ENCODE measurements at regions not wholly inside any gene's neighbourhood (a gene's known extent, or its start where the extent isn't known, plus 50 kb on each side); places are given as distances from the start of the nearest gene placed in this dataset.
A peak's percentile ranks its signal among the peaks of the same experiment; 100 is the strongest.
"Not testable (repeated sequence)": the region's sequence is repeated elsewhere in the genome, so short reads cannot be mapped to it uniquely, and the experiment has no call there.

GRCh38 chr13:46498650-46499049 lies 54.3 kb upstream of the LRCH1 start:
- DNase-seq = no peak
- no peaks in the 10 kb centered on the region for H3K36me3 ChIP-seq (ENCODE audit: low read depth)
- TF ChIP-seq, protein P1, sequence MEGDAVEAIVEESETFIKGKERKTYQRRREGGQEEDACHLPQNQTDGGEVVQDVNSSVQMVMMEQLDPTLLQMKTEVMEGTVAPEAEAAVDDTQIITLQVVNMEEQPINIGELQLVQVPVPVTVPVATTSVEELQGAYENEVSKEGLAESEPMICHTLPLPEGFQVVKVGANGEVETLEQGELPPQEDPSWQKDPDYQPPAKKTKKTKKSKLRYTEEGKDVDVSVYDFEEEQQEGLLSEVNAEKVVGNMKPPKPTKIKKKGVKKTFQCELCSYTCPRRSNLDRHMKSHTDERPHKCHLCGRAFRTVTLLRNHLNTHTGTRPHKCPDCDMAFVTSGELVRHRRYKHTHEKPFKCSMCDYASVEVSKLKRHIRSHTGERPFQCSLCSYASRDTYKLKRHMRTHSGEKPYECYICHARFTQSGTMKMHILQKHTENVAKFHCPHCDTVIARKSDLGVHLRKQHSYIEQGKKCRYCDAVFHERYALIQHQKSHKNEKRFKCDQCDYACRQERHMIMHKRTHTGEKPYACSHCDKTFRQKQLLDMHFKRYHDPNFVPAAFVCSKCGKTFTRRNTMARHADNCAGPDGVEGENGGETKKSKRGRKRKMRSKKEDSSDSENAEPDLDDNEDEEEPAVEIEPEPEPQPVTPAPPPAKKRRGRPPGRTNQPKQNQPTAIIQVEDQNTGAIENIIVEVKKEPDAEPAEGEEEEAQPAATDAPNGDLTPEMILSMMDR (IDR thresholded peaks at IDR 0.05) = no peak
- no peaks in the 10 kb centered on the region for H3K9me3 ChIP-seq
- H3K4me1 ChIP-seq (ENCODE audit: low read depth) = no peaks in the 10 kb centered on the region
- ATAC-seq = no peak
- intact Hi-C loops (cut with DNase I, micrococcal nuclease) = no loop called here
- H3K4me3 ChIP-seq = no peak overlapping the region

DNA sequence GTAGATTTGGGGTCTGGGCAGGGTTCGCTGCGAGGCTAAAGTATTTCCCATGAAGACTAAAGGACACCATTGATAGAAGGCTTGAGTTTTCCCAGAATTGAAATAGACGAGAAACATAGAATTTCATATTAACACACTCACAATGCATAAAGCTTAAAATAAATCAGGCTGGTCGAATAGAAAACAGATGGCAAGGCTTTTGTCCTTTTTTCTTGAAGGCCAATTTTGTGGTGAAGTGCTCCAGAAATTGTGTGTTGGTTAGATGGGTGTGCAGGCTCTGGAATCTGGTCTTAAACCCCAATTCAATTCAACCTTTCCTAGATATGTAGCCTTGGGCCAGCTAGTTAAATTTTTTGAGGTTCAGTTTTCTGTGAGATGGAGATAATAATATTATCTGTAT lies 56.9 kb upstream of the LRCH1 start:
- Histone ChIP-seq H3K4me3 (no peak overlapping the region), H3K4me1 (ENCODE audit: low read depth) (no peaks in the 10 kb centered on the region), H3K36me3 (ENCODE audit: low read depth) (no peaks in the 10 kb centered on the region), H3K9me3 (no peaks in the 10 kb centered on the region)
- intact Hi-C loops (cut with DNase I, micrococcal nuclease) = no loop called here
- TF ChIP-seq, protein P1 (IDR thresholded peaks at IDR 0.05) = no peak
- DNase-seq (no peak), ATAC-seq (no peak)

DNA sequence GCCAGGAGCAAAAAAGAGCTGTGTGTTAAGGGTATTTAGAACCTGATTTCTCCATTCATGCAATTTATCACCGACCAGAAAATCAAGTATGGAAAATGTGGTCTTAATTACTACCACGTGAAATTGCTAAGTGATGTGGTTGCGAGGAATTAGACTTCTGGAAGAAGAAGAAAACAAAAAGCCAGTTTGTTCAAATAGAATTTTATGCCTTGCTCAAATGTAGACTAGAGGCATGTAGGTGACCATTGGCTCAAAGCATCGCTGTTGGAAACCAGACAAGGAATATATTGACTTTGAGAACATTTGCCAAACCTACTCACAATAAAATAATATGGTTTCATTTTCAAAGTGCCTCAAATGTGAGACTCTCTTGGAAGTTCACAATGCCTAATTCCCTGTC lies 57.3 kb upstream of the LRCH1 start:
- Histone ChIP-seq H3K36me3 (ENCODE audit: low read depth) (no peaks in the 10 kb centered on the region), H3K4me3 (no peak overlapping the region), H3K9me3 (no peaks in the 10 kb centered on the region), H3K4me1 (ENCODE audit: low read depth) (no peaks in the 10 kb centered on the region)
- TF ChIP-seq, protein P1 (IDR thresholded peaks at IDR 0.05) = no peak
- intact Hi-C loops (cut with DNase I, micrococcal nuclease) = no loop called here
- DNase-seq (no peak), ATAC-seq (no peak)

- Histone ChIP-seq H3K9me3 (no peaks in the 10 kb centered on the region), H3K4me1 (ENCODE audit: low read depth) (no peaks in the 10 kb centered on the region), H3K36me3 (ENCODE audit: low read depth) (no peaks in the 10 kb centered on the region), H3K4me3 (no peak overlapping the region)
- intact Hi-C loops (cut with DNase I, micrococcal nuclease) = no loop called here
- DNase-seq (no peak), ATAC-seq (no peak)
- TF ChIP-seq, protein P1 (IDR thresholded peaks at IDR 0.05) = no peak
Measured at GRCh38 chr13:46495066-46495465, 57.9 kb upstream of the LRCH1 start.

- peak in 1 of 3 donors; percentile 49 for DNase-seq
- TF ChIP-seq, protein P1 (IDR thresholded peaks at IDR 0.05) = no peak
- Histone ChIP-seq H3K4me3 (no peak overlapping the region), H3K4me1 (ENCODE audit: low read depth) (no peaks in the 10 kb centered on the region), H3K9me3 (no peaks in the 10 kb centered on the region), H3K36me3 (ENCODE audit: low read depth) (no peaks in the 10 kb centered on the region)
- ATAC-seq = peak; percentile 40
- intact Hi-C loops (cut with DNase I, micrococcal nuclease) = loop anchor here (5.0 kb wide), 1 partner anchor 229 kb away; no protein-coding TSS in a partner anchor
Measured at GRCh38 chr13:46492946-46493345, 60.0 kb upstream of the LRCH1 start.

GRCh38 chr13:46491641-46492040 lies 61.3 kb upstream of the LRCH1 start:
- DNase-seq (no peak), ATAC-seq (no peak)
- TF ChIP-seq, protein P1 (IDR thresholded peaks at IDR 0.05) = no peak
- intact Hi-C loops (cut with DNase I, micrococcal nuclease) = loop anchor here (5.0 kb wide), 1 partner anchor 231 kb away; no protein-coding TSS in a partner anchor
- H3K36me3 ChIP-seq (ENCODE audit: low read depth) = no peaks in the 10 kb centered on the region
- no peaks in the 10 kb centered on the region for H3K4me1 ChIP-seq (ENCODE audit: low read depth)
- H3K9me3 ChIP-seq = no peaks in the 10 kb centered on the region
- no peak overlapping the region for H3K4me3 ChIP-seq

- not testable (repeated sequence) for H3K9me3 ChIP-seq; H3K36me3 ChIP-seq (ENCODE audit: low read depth); ATAC-seq; H3K4me1 ChIP-seq (ENCODE audit: low read depth); H3K4me3 ChIP-seq; DNase-seq
- intact Hi-C loops (cut with DNase I, micrococcal nuclease) = loop anchor here (5.0 kb wide), 1 partner anchor 232 kb away; no protein-coding TSS in a partner anchor
Measured at GRCh38 chr13:46490713-46491112, 62.3 kb upstream of the LRCH1 start.
